ENCODE measurements at regions not wholly inside any gene's neighbourhood (a gene's known extent, or its start where the extent isn't known, plus 50 kb on each side); places are given as distances from the start of the nearest gene placed in this dataset.
"Not testable (repeated sequence)": the region's sequence is repeated elsewhere in the genome, so short reads cannot be mapped to it uniquely, and the experiment has no call there.

GRCh38 chr14:85056267-85056666 is 473.7 kb upstream of the FLRT2 start:
- H3K9me3 ChIP-seq (replicated peaks; ENCODE audit: low read length) = no peaks in the 10 kb centered on the region
- peaks cover 3% of the 10 kb centered on the region for H3K4me1 ChIP-seq (ENCODE audit: control insufficient read depth, insufficient read depth, low read length)
- H3K4me3 ChIP-seq (ENCODE audit: low read length) = no peak overlapping the region
- H3K36me3 ChIP-seq (ENCODE audit: insufficient read depth, low read length) = no peaks in the 10 kb centered on the region
- no peaks in the 10 kb centered on the region for H3K27me3 ChIP-seq (ENCODE audit: control insufficient read depth, insufficient read depth, low read length)
- H3K9ac ChIP-seq (ENCODE audit: low read depth, low read length) = no peak overlapping the region
- H3K4me2 ChIP-seq (ENCODE audit: low read length) = no peak overlapping the region

DNA sequence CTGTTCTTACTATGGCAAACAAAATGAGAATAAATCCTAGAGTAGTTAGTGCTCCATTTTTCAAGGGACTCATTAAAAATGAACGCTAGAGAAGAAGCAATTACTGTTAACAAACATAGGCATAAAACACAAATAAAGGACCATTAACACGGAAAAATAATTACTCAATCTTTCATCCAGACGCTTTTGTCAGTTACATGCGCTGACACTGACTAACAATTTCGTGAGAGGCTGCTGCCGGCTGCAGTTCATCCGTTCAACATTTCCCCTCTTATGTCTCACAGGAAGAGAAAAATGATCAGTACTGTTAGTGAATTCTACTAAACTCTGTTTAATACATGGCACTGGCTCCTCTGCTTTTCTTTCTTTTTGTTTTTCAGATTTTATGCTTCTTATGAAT is 472.7 kb upstream of the FLRT2 start:
- Histone ChIP-seq H3K4me1 (ENCODE audit: control insufficient read depth, insufficient read depth, low read length) (peaks cover 6% of the 10 kb centered on the region), H3K4me2 (ENCODE audit: low read length) (no peak overlapping the region), H3K9me3 (replicated peaks; ENCODE audit: low read length) (no peaks in the 10 kb centered on the region), H3K4me3 (ENCODE audit: low read length) (no peak overlapping the region), H3K36me3 (ENCODE audit: insufficient read depth, low read length) (no peaks in the 10 kb centered on the region), H3K9ac (ENCODE audit: low read depth, low read length) (no peak overlapping the region), H3K27me3 (ENCODE audit: control insufficient read depth, insufficient read depth, low read length) (no peaks in the 10 kb centered on the region)

DNA sequence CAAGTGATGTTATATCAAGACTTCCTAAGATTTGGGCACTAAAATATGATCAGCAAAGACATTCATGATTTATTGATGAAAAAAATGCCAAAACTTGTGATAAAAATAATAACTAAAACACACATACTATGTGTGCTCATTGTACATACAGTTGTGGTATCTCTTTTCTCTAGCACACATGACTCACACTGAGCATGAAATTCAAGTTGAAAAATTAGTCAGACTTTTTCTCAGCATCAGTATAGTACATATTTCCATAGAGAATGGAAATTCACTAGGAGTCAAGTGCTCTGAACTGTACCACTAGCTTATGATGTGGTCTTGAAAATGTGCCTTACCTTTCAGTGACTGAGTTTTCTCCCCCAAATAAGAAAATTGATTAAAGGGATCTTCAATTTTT is 471.8 kb upstream of the FLRT2 start:
- H3K4me1 ChIP-seq (ENCODE audit: control insufficient read depth, insufficient read depth, low read length) = peaks cover 6% of the 10 kb centered on the region
- H3K27me3 ChIP-seq (ENCODE audit: control insufficient read depth, insufficient read depth, low read length) = no peaks in the 10 kb centered on the region
- no peak overlapping the region for H3K9ac ChIP-seq (ENCODE audit: low read depth, low read length)
- no peaks in the 10 kb centered on the region for H3K36me3 ChIP-seq (ENCODE audit: insufficient read depth, low read length)
- no peaks in the 10 kb centered on the region for H3K9me3 ChIP-seq (replicated peaks; ENCODE audit: low read length)
- no peak overlapping the region for H3K4me3 ChIP-seq (ENCODE audit: low read length)
- no peak overlapping the region for H3K4me2 ChIP-seq (ENCODE audit: low read length)

GRCh38 chr14:85060121-85060520 is 469.8 kb upstream of the FLRT2 start:
- Histone ChIP-seq H3K9me3 (replicated peaks; ENCODE audit: low read length) (no peaks in the 10 kb centered on the region), H3K36me3 (ENCODE audit: insufficient read depth, low read length) (no peaks in the 10 kb centered on the region), H3K27me3 (ENCODE audit: control insufficient read depth, insufficient read depth, low read length) (no peaks in the 10 kb centered on the region), H3K9ac (ENCODE audit: low read depth, low read length) (no peak overlapping the region), H3K4me3 (ENCODE audit: low read length) (no peak overlapping the region), H3K4me1 (ENCODE audit: control insufficient read depth, insufficient read depth, low read length) (peaks cover 6% of the 10 kb centered on the region), H3K4me2 (ENCODE audit: low read length) (no peak overlapping the region)

GRCh38 chr14:85061256-85061655 is 468.7 kb upstream of the FLRT2 start:
- no peaks in the 10 kb centered on the region for H3K36me3 ChIP-seq (ENCODE audit: insufficient read depth, low read length)
- no peaks in the 10 kb centered on the region for H3K27me3 ChIP-seq (ENCODE audit: control insufficient read depth, insufficient read depth, low read length)
- H3K4me2 ChIP-seq (ENCODE audit: low read length) = no peak overlapping the region
- H3K9ac ChIP-seq (ENCODE audit: low read depth, low read length) = no peak overlapping the region
- no peaks in the 10 kb centered on the region for H3K9me3 ChIP-seq (replicated peaks; ENCODE audit: low read length)
- H3K4me3 ChIP-seq (ENCODE audit: low read length) = no peak overlapping the region
- peaks cover 6% of the 10 kb centered on the region for H3K4me1 ChIP-seq (ENCODE audit: control insufficient read depth, insufficient read depth, low read length)

GRCh38 chr14:85063747-85064146 is 466.2 kb upstream of the FLRT2 start:
- no peaks in the 10 kb centered on the region for H3K27me3 ChIP-seq (ENCODE audit: control insufficient read depth, insufficient read depth, low read length)
- H3K9ac ChIP-seq (ENCODE audit: low read depth, low read length) = no peak overlapping the region
- H3K36me3 ChIP-seq (ENCODE audit: insufficient read depth, low read length) = no peaks in the 10 kb centered on the region
- H3K4me1 ChIP-seq (ENCODE audit: control insufficient read depth, insufficient read depth, low read length) = peaks cover 6% of the 10 kb centered on the region
- H3K9me3 ChIP-seq (replicated peaks; ENCODE audit: low read length) = no peaks in the 10 kb centered on the region
- no peak overlapping the region for H3K4me2 ChIP-seq (ENCODE audit: low read length)
- H3K4me3 ChIP-seq (ENCODE audit: low read length) = no peak overlapping the region

DNA sequence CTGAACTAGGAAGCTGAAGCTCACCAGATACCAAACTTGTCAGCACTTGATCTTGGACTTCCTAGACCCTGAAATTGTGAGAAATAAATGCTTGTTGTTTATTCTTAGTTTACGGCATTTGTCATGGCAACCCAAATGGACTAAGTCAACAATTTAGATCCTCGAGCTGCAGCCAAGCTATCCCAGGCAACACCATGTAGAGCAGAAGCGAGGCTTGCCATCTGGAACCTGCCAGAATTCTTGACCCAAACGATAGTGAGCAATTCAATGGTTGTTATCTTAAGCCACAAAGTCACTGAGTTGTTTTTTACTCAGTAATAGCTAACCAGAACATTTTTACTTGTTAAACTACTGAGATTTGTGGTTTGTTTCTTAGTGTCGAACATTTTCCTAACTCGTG is 458.5 kb upstream of the FLRT2 start:
- Histone ChIP-seq H3K36me3 (ENCODE audit: insufficient read depth, low read length) (no peaks in the 10 kb centered on the region), H3K4me2 (ENCODE audit: low read length) (no peak overlapping the region), H3K9me3 (replicated peaks; ENCODE audit: low read length) (no peaks in the 10 kb centered on the region), H3K4me3 (ENCODE audit: low read length) (no peak overlapping the region), H3K27me3 (ENCODE audit: control insufficient read depth, insufficient read depth, low read length) (no peaks in the 10 kb centered on the region), H3K4me1 (ENCODE audit: control insufficient read depth, insufficient read depth, low read length) (no peaks in the 10 kb centered on the region), H3K9ac (ENCODE audit: low read depth, low read length) (no peak overlapping the region)

- H3K27me3 ChIP-seq (ENCODE audit: control insufficient read depth, insufficient read depth, low read length) = no peaks in the 10 kb centered on the region
- H3K4me1 ChIP-seq (ENCODE audit: control insufficient read depth, insufficient read depth, low read length) = no peaks in the 10 kb centered on the region
- H3K36me3 ChIP-seq (ENCODE audit: insufficient read depth, low read length) = no peaks in the 10 kb centered on the region
- H3K9ac ChIP-seq (ENCODE audit: low read depth, low read length) = no peak overlapping the region
- no peak overlapping the region for H3K4me3 ChIP-seq (ENCODE audit: low read length)
- no peaks in the 10 kb centered on the region for H3K9me3 ChIP-seq (replicated peaks; ENCODE audit: low read length)
- no peak overlapping the region for H3K4me2 ChIP-seq (ENCODE audit: low read length)
Measured at GRCh38 chr14:85074955-85075354, 455.0 kb upstream of the FLRT2 start.

DNA sequence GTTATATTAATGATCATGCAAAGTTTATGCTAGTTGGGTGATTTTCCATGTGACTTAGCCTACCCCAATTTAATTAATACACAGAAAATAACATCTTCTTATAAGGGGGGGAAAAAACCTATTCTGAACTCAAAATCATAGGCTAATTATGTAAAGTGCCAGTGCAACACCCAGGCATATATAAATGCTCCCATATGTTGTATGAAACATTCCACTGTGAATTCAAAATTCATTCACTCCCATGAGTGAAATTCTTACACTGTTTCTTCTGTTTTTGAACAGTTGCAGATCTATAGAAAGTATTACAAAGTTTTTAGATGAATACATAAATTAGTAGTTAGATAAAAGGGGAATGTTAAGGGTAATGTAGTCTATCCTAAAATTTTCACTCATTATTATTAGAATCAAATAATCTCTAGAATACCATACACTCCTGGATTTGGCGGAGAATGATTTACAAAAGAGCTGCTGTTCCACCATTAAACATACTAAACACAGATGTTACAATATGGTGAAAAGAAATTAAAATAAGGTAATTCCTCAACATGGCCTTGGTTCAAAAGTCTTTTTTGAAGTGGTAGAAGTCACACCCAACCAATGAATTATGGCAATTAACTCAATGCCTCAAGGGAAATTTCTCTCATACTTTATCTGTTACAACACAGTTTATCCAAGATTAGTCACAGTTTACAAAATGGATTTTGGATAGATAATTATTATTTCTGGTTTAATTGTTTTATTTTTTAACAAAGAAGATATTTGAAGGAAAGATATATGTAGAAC is 454.1 kb upstream of the FLRT2 start:
- Histone ChIP-seq H3K4me3 (ENCODE audit: low read length) (no peak overlapping the region), H3K9me3 (replicated peaks; ENCODE audit: low read length) (no peaks in the 10 kb centered on the region), H3K9ac (ENCODE audit: low read depth, low read length) (no peak overlapping the region), H3K4me2 (ENCODE audit: low read length) (no peak overlapping the region), H3K27me3 (ENCODE audit: control insufficient read depth, insufficient read depth, low read length) (no peaks in the 10 kb centered on the region), H3K4me1 (ENCODE audit: control insufficient read depth, insufficient read depth, low read length) (no peaks in the 10 kb centered on the region), H3K36me3 (ENCODE audit: insufficient read depth, low read length) (no peaks in the 10 kb centered on the region)

GRCh38 chr14:85077716-85078115 is 452.2 kb upstream of the FLRT2 start:
- not testable (repeated sequence) for H3K27me3 ChIP-seq (ENCODE audit: control insufficient read depth, insufficient read depth, low read length); H3K4me3 ChIP-seq (ENCODE audit: low read length); H3K9ac ChIP-seq (ENCODE audit: low read depth, low read length); H3K9me3 ChIP-seq (replicated peaks; ENCODE audit: low read length); H3K4me2 ChIP-seq (ENCODE audit: low read length); H3K36me3 ChIP-seq (ENCODE audit: insufficient read depth, low read length); H3K4me1 ChIP-seq (ENCODE audit: control insufficient read depth, insufficient read depth, low read length)

- H3K4me2 ChIP-seq (ENCODE audit: low read length) = no peak overlapping the region
- H3K4me1 ChIP-seq (ENCODE audit: control insufficient read depth, insufficient read depth, low read length) = no peaks in the 10 kb centered on the region
- H3K9ac ChIP-seq (ENCODE audit: low read depth, low read length) = no peak overlapping the region
- no peak overlapping the region for H3K4me3 ChIP-seq (ENCODE audit: low read length)
- no peaks in the 10 kb centered on the region for H3K9me3 ChIP-seq (replicated peaks; ENCODE audit: low read length)
- H3K36me3 ChIP-seq (ENCODE audit: insufficient read depth, low read length) = no peaks in the 10 kb centered on the region
- no peaks in the 10 kb centered on the region for H3K27me3 ChIP-seq (ENCODE audit: control insufficient read depth, insufficient read depth, low read length)
Measured at GRCh38 chr14:85079842-85080730, 449.9 kb upstream of the FLRT2 start.
